BJ (cell line): ENCODE measurements at regions not wholly inside any gene's neighbourhood (a gene's known extent, or its start where the extent isn't known, plus 50 kb on each side); places are given as distances from the start of the nearest gene placed in this dataset.

Experiments used
- CTCF ChIA-PET: fragments of 350-600 bp; formaldehyde crosslinking; extraction: SDS; loops from one replicate; lab custom pipeline; 2021; ENCODE audit warnings: antibody characterized with exemption, inconsistent platforms; lab: Yijun Ruan, JAX
- POLR2A ChIA-PET: fragments of 300-600 bp; sonication (Branson Sonifier 250); formaldehyde crosslinking; extraction: SDS; loops from one replicate; lab custom pipeline; 2021; ENCODE audit warnings: antibody characterized with exemption; lab: Charles Lee
- DNase-seq: peaks from one replicate; pipeline ENCODE4 v3.0.0-alpha.2; 2011; ENCODE audit warnings: low read depth
- H3K27me3 ChIP-seq: 2 replicates; pipeline ENCODE4 v1.6.0; 2011; ENCODE audit warnings: low read length; ENCODE audit not compliant: control insufficient read depth, insufficient read depth
- H3K36me3 ChIP-seq: 2 replicates; pipeline ENCODE4 v1.5.1; 2011; ENCODE audit warnings: low read length; ENCODE audit not compliant: control insufficient read depth, insufficient read depth
- H3K4me3 ChIP-seq: 2 replicates; pipeline ENCODE4 v1.5.1; 2011; ENCODE audit warnings: low read depth, mild to moderate bottlenecking, control low read depth, low read length
- CTCF ChIP-seq: IDR thresholded peaks from 2 replicates; pipeline ENCODE4 v1.5.1; 2011; ENCODE audit warnings: low read depth, mild to moderate bottlenecking, control low read depth, inconsistent platforms, low read length, moderate library complexity; ENCODE audit not compliant: insufficient read depth

- H3K4me3 ChIP-seq: no peak overlapping the region
- H3K27me3 ChIP-seq: no peaks in the 10 kb centered on the region
- TF ChIP-seq CTCF: no peak
- no peaks in the 10 kb centered on the region for H3K36me3 ChIP-seq
- POLR2A ChIA-PET: no interaction called here
- no peak for DNase-seq
- CTCF ChIA-PET: no interaction called here
These were observed 169.8 kb downstream of the BTG1 start for GRCh38 chr12:91975891-91976290.

GRCh38 chr12:91974541-91975085 lies 171.0 kb downstream of the BTG1 start:
- ChIA-PET POLR2A (no interaction called here), CTCF (no interaction called here)
- Histone ChIP-seq H3K36me3 (no peaks in the 10 kb centered on the region), H3K27me3 (no peaks in the 10 kb centered on the region), H3K4me3 (no peak overlapping the region)
- TF ChIP-seq CTCF: no peak
- no peak for DNase-seq

DNA sequence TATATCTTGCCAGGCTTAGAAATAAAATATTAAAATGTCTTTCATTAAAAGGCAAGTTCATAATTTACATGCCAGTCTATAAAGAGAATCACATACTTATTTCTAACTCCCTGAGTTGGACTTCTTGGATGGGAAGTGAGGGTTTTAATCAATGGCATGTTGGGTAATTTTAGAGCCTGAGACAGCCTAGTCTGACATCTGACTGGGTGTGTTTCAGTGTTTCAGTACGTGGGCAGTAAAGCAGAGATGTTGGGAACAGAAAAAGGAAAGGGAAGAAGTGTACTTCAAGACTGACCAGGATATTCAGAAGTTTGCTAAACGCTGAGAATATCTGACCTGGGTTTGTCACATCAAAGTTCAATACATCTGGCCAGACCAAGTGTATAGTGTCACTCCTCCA lies 171.8 kb downstream of the BTG1 start:
- no peaks in the 10 kb centered on the region for H3K36me3 ChIP-seq
- no peak for DNase-seq
- CTCF ChIA-PET: no interaction called here

GRCh38 chr12:91972896-91973295 lies 172.8 kb downstream of the BTG1 start:
- Histone ChIP-seq H3K36me3 (no peaks in the 10 kb centered on the region), H3K4me3 (no peak overlapping the region), H3K27me3 (no peaks in the 10 kb centered on the region)
- POLR2A ChIA-PET: no interaction called here
- DNase-seq: no peak
- CTCF ChIA-PET: no interaction called here
- no peak for TF ChIP-seq CTCF

More for the DNA sequence above, 171.8 kb downstream of the BTG1 start:
- H3K27me3 ChIP-seq: no peaks in the 10 kb centered on the region
- no peak overlapping the region for H3K4me3 ChIP-seq
- no peak for TF ChIP-seq CTCF
- POLR2A ChIA-PET: no interaction called here

GRCh38 chr12:91968777-91969171 lies 176.9 kb downstream of the BTG1 start:
- no peak for TF ChIP-seq CTCF
- Histone ChIP-seq H3K4me3 (no peak overlapping the region), H3K27me3 (no peaks in the 10 kb centered on the region), H3K36me3 (no peaks in the 10 kb centered on the region)
- ChIA-PET POLR2A (no interaction called here), CTCF (interaction anchor here (1.4 kb wide), 1 partner anchor 176 kb away, joined by 3 read pairs; no protein-coding TSS in a partner anchor)
- DNase-seq: no peak
